ENCODE measurements at regions not wholly inside any gene's neighbourhood (a gene's known extent, or its start where the extent isn't known, plus 50 kb on each side); places are given as distances from the start of the nearest gene placed in this dataset.

- intact Hi-C loops (cut with DNase I; ENCODE audit: low total_unique reads) (no loop called here), in situ Hi-C loops (cut with MboI; ENCODE audit: low pct_ligation_motif_present in 1 of 4, low pct_unique_long_range_greater_than_20kb in 1 of 4, low sequenced_read_pairs in 3 of 4) (no loop called here)
- Histone ChIP-seq H3K4me1 (peaks cover 4 to 17% (median 7%) of the 10 kb centered on the region in 4 donors), H3K4me3 (no peak overlapping the region), H3K27ac (no peak overlapping the region), H3K36me3 (no peaks in the 10 kb centered on the region), H3K9me3 (no peaks in the 10 kb centered on the region), H3K27me3 (peaks cover 4% of the 10 kb centered on the region)
- no peak for TF ChIP-seq EP300 (IDR thresholded peaks at IDR 0.05; ENCODE audit: low read depth)
- TF ChIP-seq CTCF (IDR thresholded peaks at IDR 0.05), result no peak
- TF ChIP-seq POLR2A (IDR thresholded peaks at IDR 0.05), result no peak
- TF ChIP-seq POLR2AphosphoS5 (IDR thresholded peaks at IDR 0.05), result no peak
- no peak for DNase-seq
- WGBS, 2 donors (ENCODE audit: low coverage in 1 of 2), result 85 to 92% methylated on average over 11 to 15 of the region's 15 CpGs
These were observed 91.7 kb downstream of the DACT2 start for GRCh38 chr6:168227840-168228239.

- no peak for DNase-seq
- H3K4me1 ChIP-seq, result peaks cover 4 to 17% (median 7%) of the 10 kb centered on the region in 4 donors
- H3K4me3 ChIP-seq, result no peak overlapping the region
- peak overlapping the region in 2 of 4 donors; percentile 2 to 37 for H3K27ac ChIP-seq
- H3K27me3 ChIP-seq, result peaks cover 4% of the 10 kb centered on the region
- 52 to 55% methylated on average over 4 to 8 of the region's 8 CpGs for WGBS, 2 donors (ENCODE audit: low coverage in 1 of 2)
- H3K9me3 ChIP-seq, result no peaks in the 10 kb centered on the region
- in situ Hi-C loops (cut with MboI; ENCODE audit: low pct_ligation_motif_present in 1 of 4, low pct_unique_long_range_greater_than_20kb in 1 of 4, low sequenced_read_pairs in 3 of 4), result no loop called here
- TF ChIP-seq POLR2AphosphoS5 (IDR thresholded peaks at IDR 0.05) (no peak), EP300 (IDR thresholded peaks at IDR 0.05; ENCODE audit: low read depth) (no peak), CTCF (IDR thresholded peaks at IDR 0.05) (no peak), POLR2A (IDR thresholded peaks at IDR 0.05) (no peak)
- H3K36me3 ChIP-seq, result no peaks in the 10 kb centered on the region
- intact Hi-C loops (cut with DNase I; ENCODE audit: low total_unique reads), result no loop called here
These were observed 92.7 kb downstream of the DACT2 start for GRCh38 chr6:168226902-168227318.

GRCh38 chr6:168226061-168226752, 93.4 kb downstream of the DACT2 start:
- WGBS, 2 donors (ENCODE audit: low coverage in 1 of 2), result 26 to 55% methylated on average over 3 to 9 of the region's 9 CpGs
- H3K27ac ChIP-seq, result peak overlapping the region; percentile 2 to 43 (median 25)

GRCh38 chr6:168225471-168225911, 94.1 kb downstream of the DACT2 start:
- WGBS, 2 donors (ENCODE audit: low coverage in 1 of 2), result 29 to 30% methylated on average over 4 to 7 of the region's 7 CpGs
- H3K4me3 ChIP-seq, result no peak overlapping the region
- TF ChIP-seq POLR2A (IDR thresholded peaks at IDR 0.05) (no peak), POLR2AphosphoS5 (IDR thresholded peaks at IDR 0.05) (peak in 1 of 3 donors; percentile 14)
- H3K9me3 ChIP-seq, result no peaks in the 10 kb centered on the region
- H3K27ac ChIP-seq, result no peak overlapping the region
- peak; percentile 39 for DNase-seq
- intact Hi-C loops (cut with DNase I; ENCODE audit: low total_unique reads), result no loop called here
- no peaks in the 10 kb centered on the region for H3K36me3 ChIP-seq
- H3K27me3 ChIP-seq, result peaks cover under 1% of the 10 kb centered on the region
- peaks cover 4 to 17% (median 7%) of the 10 kb centered on the region in 4 donors for H3K4me1 ChIP-seq
- in situ Hi-C loops (cut with MboI; ENCODE audit: low pct_ligation_motif_present in 1 of 4, low pct_unique_long_range_greater_than_20kb in 1 of 4, low sequenced_read_pairs in 3 of 4), result no loop called here

More at GRCh38 chr6:168226061-168226752, 93.4 kb downstream of the DACT2 start:
- Histone ChIP-seq H3K9me3 (no peaks in the 10 kb centered on the region), H3K4me1 (peaks cover 4 to 17% (median 7%) of the 10 kb centered on the region in 4 donors), H3K4me3 (no peak overlapping the region), H3K36me3 (no peaks in the 10 kb centered on the region), H3K27me3 (peaks cover 4% of the 10 kb centered on the region)
- intact Hi-C loops (cut with DNase I; ENCODE audit: low total_unique reads), result no loop called here
- DNase-seq, result no peak
- TF ChIP-seq CTCF (IDR thresholded peaks at IDR 0.05) (no peak), POLR2AphosphoS5 (IDR thresholded peaks at IDR 0.05) (no peak), POLR2A (IDR thresholded peaks at IDR 0.05) (no peak)
- in situ Hi-C loops (cut with MboI; ENCODE audit: low pct_ligation_motif_present in 1 of 4, low pct_unique_long_range_greater_than_20kb in 1 of 4, low sequenced_read_pairs in 3 of 4), result no loop called here
